ENCODE measurements at regions not wholly inside any gene's neighbourhood (a gene's known extent, or its start where the extent isn't known, plus 50 kb on each side); places are given as distances from the start of the nearest gene placed in this dataset.

- RAD21 ChIA-PET (ENCODE audit: low non-redundant PET in 1 of 2, low total read pairs in 2 of 2, uncharacterized antibody in 2 of 2, unreplicated experiment in 2 of 2): no interaction called here
- H3K4me2 ChIP-seq (ENCODE audit: low read length): no peak overlapping the region
- no TSS peak for BruUV-seq (replicated peaks)
- no peak overlapping the region for H3K4me3 ChIP-seq (replicated peaks in 1 of 2; ENCODE audit: low read depth in 1 of 2, low read length in 2 of 2)
- H3K9ac ChIP-seq (ENCODE audit: low read length): no peak overlapping the region
- ATAC-seq: no peak
- H3K79me2 ChIP-seq (ENCODE audit: insufficient read depth, low read length): no peaks in the 10 kb centered on the region
- no peaks in the 10 kb centered on the region for H4K20me1 ChIP-seq (ENCODE audit: insufficient read depth)
- no peaks in the 10 kb centered on the region for H3K9me3 ChIP-seq (ENCODE audit: control insufficient read depth in 1 of 2, insufficient read depth in 1 of 2, low read depth in 1 of 2, low read length in 2 of 2)
- H3K27ac ChIP-seq (ENCODE audit: low read depth, low read length): no peak overlapping the region
- H3K27me3 ChIP-seq (ENCODE audit: insufficient read depth, low read length): 0 out of 2 replicates have a peak, but pooled peaks cover 6% of the 10 kb centered on the region
- POLR2A ChIA-PET: no interaction called here
- no peak for DNase-seq (ENCODE audit: low read depth, low spot score)
- TF ChIP-seq ELF1 (IDR thresholded peaks at IDR 0.05; ENCODE audit: borderline replicate concordance, low read depth) (no peak), EZH2phosphoT487 (IDR thresholded peaks at IDR 0.05; ENCODE audit: borderline replicate concordance) (no peak), SP1 (IDR thresholded peaks at IDR 0.05; ENCODE audit: low read depth) (no peak), ATF3 (IDR thresholded peaks at IDR 0.05) (no peak), EGR1 (IDR thresholded peaks at IDR 0.05; ENCODE audit: low read depth) (no peak), FOSL1 (IDR thresholded peaks at IDR 0.05; ENCODE audit: low read depth) (no peak), TCF7L2 (IDR thresholded peaks at IDR 0.05; ENCODE audit: borderline replicate concordance, extremely low read depth, insufficient read depth, insufficient read length) (no peak), YY1 (IDR thresholded peaks at IDR 0.05; ENCODE audit: extremely low read depth, insufficient replicate concordance, low read depth, low read length) (no peak)
- TF ChIP-seq, protein P1, sequence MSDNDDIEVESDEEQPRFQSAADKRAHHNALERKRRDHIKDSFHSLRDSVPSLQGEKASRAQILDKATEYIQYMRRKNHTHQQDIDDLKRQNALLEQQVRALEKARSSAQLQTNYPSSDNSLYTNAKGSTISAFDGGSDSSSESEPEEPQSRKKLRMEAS (IDR thresholded peaks at IDR 0.05): no peak
- no peaks in the 10 kb centered on the region for H3K9me2 ChIP-seq (ENCODE audit: insufficient read depth)
- no peaks in the 10 kb centered on the region for H3K4me1 ChIP-seq (ENCODE audit: control insufficient read depth in 1 of 2, insufficient read depth in 2 of 2, low read length in 2 of 2)
- no peak overlapping the region for H2AFZ ChIP-seq (ENCODE audit: low read depth, low read length, poor library complexity, severe bottlenecking)
- no peaks in the 10 kb centered on the region for H3K36me3 ChIP-seq (ENCODE audit: control insufficient read depth in 1 of 2, insufficient read depth in 2 of 2, low read length in 2 of 2)
- CTCF ChIA-PET: no interaction called here
- intact Hi-C loops (cut with micrococcal nuclease): no loop called here
These were observed 234.1 kb downstream of the GATA3 start for GRCh38 chr10:8288600-8288999.

DNA sequence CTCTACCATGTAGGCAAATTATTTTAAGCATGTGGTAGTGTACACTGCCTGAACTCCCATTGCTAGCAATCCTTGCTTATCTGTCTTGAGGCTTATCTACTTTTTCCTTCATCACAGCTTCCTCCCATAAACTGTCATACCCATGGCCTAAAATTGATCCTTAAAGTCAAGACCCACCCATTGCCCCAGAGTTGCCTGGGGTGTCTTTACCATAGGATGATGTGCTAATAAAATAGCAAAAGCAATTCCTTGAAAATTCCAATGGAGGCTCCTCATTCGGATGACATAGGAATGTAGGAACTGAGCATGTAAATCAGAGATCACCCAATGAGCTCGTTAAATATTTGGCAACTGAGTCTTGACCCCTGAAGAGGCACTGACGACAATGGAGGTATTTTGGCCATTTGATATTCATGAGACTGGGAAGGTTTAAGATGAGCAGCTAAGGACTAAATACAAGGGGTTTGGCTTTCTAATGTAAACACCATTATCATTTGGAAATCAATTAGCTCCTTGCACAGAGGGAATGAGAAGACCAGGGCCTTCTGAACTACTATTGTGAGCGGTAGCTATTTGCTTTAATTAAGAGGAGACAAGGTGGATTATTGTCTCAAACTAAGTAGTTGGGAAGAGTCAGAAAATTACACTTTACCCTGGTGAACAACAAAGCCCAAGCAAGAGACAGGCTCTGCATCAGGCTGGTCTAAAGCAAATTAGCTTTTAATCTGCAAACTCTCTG lies 234.9 kb downstream of the GATA3 start:
- Histone ChIP-seq H3K4me3 (replicated peaks in 1 of 2; ENCODE audit: low read depth in 1 of 2, low read length in 2 of 2) (no peak overlapping the region), H2AFZ (ENCODE audit: low read depth, low read length, poor library complexity, severe bottlenecking) (no peak overlapping the region), H3K27me3 (ENCODE audit: insufficient read depth, low read length) (0 out of 2 replicates have a peak, but pooled peaks cover 9% of the 10 kb centered on the region), H3K79me2 (ENCODE audit: insufficient read depth, low read length) (no peaks in the 10 kb centered on the region), H3K9me3 (ENCODE audit: control insufficient read depth in 1 of 2, insufficient read depth in 1 of 2, low read depth in 1 of 2, low read length in 2 of 2) (no peaks in the 10 kb centered on the region), H4K20me1 (ENCODE audit: insufficient read depth) (no peaks in the 10 kb centered on the region), H3K27ac (ENCODE audit: low read depth, low read length) (no peak overlapping the region), H3K9ac (ENCODE audit: low read length) (no peak overlapping the region), H3K4me1 (ENCODE audit: control insufficient read depth in 1 of 2, insufficient read depth in 2 of 2, low read length in 2 of 2) (no peaks in the 10 kb centered on the region), H3K4me2 (ENCODE audit: low read length) (no peak overlapping the region), H3K9me2 (ENCODE audit: insufficient read depth) (no peaks in the 10 kb centered on the region), H3K36me3 (ENCODE audit: control insufficient read depth in 1 of 2, insufficient read depth in 2 of 2, low read length in 2 of 2) (no peaks in the 10 kb centered on the region)
- DNase-seq (ENCODE audit: low read depth, low spot score) (no peak), ATAC-seq (no peak)
- ChIA-PET RAD21 (ENCODE audit: low non-redundant PET in 1 of 2, low total read pairs in 2 of 2, uncharacterized antibody in 2 of 2, unreplicated experiment in 2 of 2) (no interaction called here), CTCF (no interaction called here), POLR2A (no interaction called here)
- BruUV-seq (replicated peaks): no TSS peak
- TF ChIP-seq, protein P1 (IDR thresholded peaks at IDR 0.05): no peak
- TF ChIP-seq FOSL1 (IDR thresholded peaks at IDR 0.05; ENCODE audit: low read depth): no peak
- intact Hi-C loops (cut with micrococcal nuclease): no loop called here

All from HCT116 (cell line).